ENCODE measurements at regions not wholly inside any gene's neighbourhood (a gene's known extent, or its start where the extent isn't known, plus 50 kb on each side); places are given as distances from the start of the nearest gene placed in this dataset.

- no peak for TF ChIP-seq CTCF (IDR thresholded peaks at IDR 0.05; ENCODE audit: borderline replicate concordance, extremely low read depth, low read length, poor library complexity, severe bottlenecking)
- no peak for TF ChIP-seq EZH2 (IDR thresholded peaks at IDR 0.05; ENCODE audit: borderline replicate concordance, low read depth, low read length, severe bottlenecking)
Observed at GRCh38 chr18:78565240-78565639, 414.4 kb upstream of the SALL3 start.

Data from DND-41 (cell line).